ENCODE measurements at regions not wholly inside any gene's neighbourhood (a gene's known extent, or its start where the extent isn't known, plus 50 kb on each side); places are given as distances from the start of the nearest gene placed in this dataset.

GRCh38 chr14:42513837-42514236 lies 907.2 kb downstream of the LRFN5 start:
- no peak for TF ChIP-seq TAF1 (IDR thresholded peaks at IDR 0.05; ENCODE audit: borderline replicate concordance, low read depth, low read length)
- TF ChIP-seq SMC3 (IDR thresholded peaks at IDR 0.05; ENCODE audit: low read depth, low read length) = no peak
- TF ChIP-seq CTCF (IDR thresholded peaks at IDR 0.05) = no peak
- TF ChIP-seq EP300 (IDR thresholded peaks at IDR 0.05; ENCODE audit: borderline replicate concordance in 1 of 2, low read depth in 1 of 2, low read length in 1 of 2) = no peak
- TF ChIP-seq POLR2AphosphoS5 (IDR thresholded peaks at IDR 0.05; ENCODE audit: low read depth, low read length) = no peak
- no peak for TF ChIP-seq RCOR1 (IDR thresholded peaks at IDR 0.05; ENCODE audit: low read length)
- no peak for TF ChIP-seq PBX3 (IDR thresholded peaks at IDR 0.05)
- TF ChIP-seq SIN3A (IDR thresholded peaks at IDR 0.05; ENCODE audit: borderline replicate concordance, low read depth, low read length) = no peak
- TF ChIP-seq YY1 (IDR thresholded peaks at IDR 0.05; ENCODE audit: low read depth) = no peak
- TF ChIP-seq, protein P1, sequence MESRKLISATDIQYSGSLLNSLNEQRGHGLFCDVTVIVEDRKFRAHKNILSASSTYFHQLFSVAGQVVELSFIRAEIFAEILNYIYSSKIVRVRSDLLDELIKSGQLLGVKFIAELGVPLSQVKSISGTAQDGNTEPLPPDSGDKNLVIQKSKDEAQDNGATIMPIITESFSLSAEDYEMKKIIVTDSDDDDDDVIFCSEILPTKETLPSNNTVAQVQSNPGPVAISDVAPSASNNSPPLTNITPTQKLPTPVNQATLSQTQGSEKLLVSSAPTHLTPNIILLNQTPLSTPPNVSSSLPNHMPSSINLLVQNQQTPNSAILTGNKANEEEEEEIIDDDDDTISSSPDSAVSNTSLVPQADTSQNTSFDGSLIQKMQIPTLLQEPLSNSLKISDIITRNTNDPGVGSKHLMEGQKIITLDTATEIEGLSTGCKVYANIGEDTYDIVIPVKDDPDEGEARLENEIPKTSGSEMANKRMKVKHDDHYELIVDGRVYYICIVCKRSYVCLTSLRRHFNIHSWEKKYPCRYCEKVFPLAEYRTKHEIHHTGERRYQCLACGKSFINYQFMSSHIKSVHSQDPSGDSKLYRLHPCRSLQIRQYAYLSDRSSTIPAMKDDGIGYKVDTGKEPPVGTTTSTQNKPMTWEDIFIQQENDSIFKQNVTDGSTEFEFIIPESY (IDR thresholded peaks at IDR 0.05; ENCODE audit: borderline replicate concordance, low read depth) = no peak
- TF ChIP-seq TCF12 (IDR thresholded peaks at IDR 0.05) = no peak
- TF ChIP-seq USF2 (IDR thresholded peaks at IDR 0.05; ENCODE audit: borderline replicate concordance, low read depth, low read length) = no peak

Measured in SK-N-SH (cell line).